ENCODE measurements at regions not wholly inside any gene's neighbourhood (a gene's known extent, or its start where the extent isn't known, plus 50 kb on each side); places are given as distances from the start of the nearest gene placed in this dataset.

DNA sequence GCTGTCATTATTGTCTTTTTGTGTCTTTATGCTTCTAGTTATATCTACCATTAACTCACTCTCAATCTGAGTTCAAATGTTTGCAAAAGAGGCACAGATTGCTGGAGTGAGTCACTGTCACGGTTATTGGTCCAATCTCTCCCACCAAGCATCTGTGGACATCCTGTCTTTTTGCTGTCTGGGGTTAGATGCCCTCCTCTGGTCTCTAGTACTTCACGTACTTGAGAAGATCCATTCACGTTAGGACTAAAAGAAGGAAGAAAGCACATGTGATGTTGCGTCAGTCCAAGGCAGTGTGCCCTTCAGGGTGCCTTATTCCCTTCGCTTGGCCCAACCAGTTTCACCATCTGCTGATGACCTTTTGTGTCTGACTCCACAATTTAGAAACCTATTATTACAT lies 72.3 kb upstream of the STXBP6 start:
- TF ChIP-seq POLR2AphosphoS5 (IDR thresholded peaks at IDR 0.05; ENCODE audit: low read depth, low read length) (no peak), POLR2A (IDR thresholded peaks at IDR 0.05; ENCODE audit: low read depth, low read length) (no peak)

Data from GM12892 (cell line).